ENCODE measurements at regions not wholly inside any gene's neighbourhood (a gene's known extent, or its start where the extent isn't known, plus 50 kb on each side); places are given as distances from the start of the nearest gene placed in this dataset.

GRCh38 chr15:94848054-94848453 is 616.7 kb downstream of the MCTP2 start:
- no peak overlapping the region for H3K4me3 Mint-ChIP-seq
- no peak overlapping the region for H3K27ac Mint-ChIP-seq
- TF ChIP-seq ZNF462 (CRISPR knock-in tag; IDR thresholded peaks at IDR 0.05): no peak
- TF ChIP-seq ZNF114 (CRISPR knock-in tag; IDR thresholded peaks at IDR 0.05): no peak
- TF ChIP-seq STAT1 (IDR thresholded peaks at IDR 0.05; ENCODE audit: unreplicated experiment): no peak
- TF ChIP-seq EZH2phosphoT487 (IDR thresholded peaks at IDR 0.05; ENCODE audit: unreplicated experiment): no peak
- H3K4me2 ChIP-seq: no peak overlapping the region
- peaks cover 5% of the 10 kb centered on the region; the same call in 1 of the 2 replicates for H3K9me2 ChIP-seq (ENCODE audit: insufficient read depth)
- no peaks in the 10 kb centered on the region for H3K27me3 ChIP-seq (ENCODE audit: insufficient read depth)
- peaks cover 27% of the 10 kb centered on the region for H3K9me3 Mint-ChIP-seq
- peaks cover 18% of the 10 kb centered on the region for H3K27me3 Mint-ChIP-seq (ENCODE audit: insufficient read depth, low read depth, poor library complexity)
- no peaks in the 10 kb centered on the region for H3K36me3 ChIP-seq (ENCODE audit: insufficient read depth)
- no peaks in the 10 kb centered on the region for H4K20me1 ChIP-seq (replicated peaks; ENCODE audit: insufficient read depth)
- ATAC-seq: no peak
- no peak for DNase-seq (ENCODE audit: low spot score)
- H3K4me1 Mint-ChIP-seq: peaks cover 17% of the 10 kb centered on the region
- H2AFZ ChIP-seq: no peak overlapping the region
- no peak overlapping the region for H3K27ac ChIP-seq (ENCODE audit: low read depth)
- H3K79me2 ChIP-seq (replicated peaks; ENCODE audit: insufficient read depth): no peaks in the 10 kb centered on the region
- no peak overlapping the region for H3K4me3 ChIP-seq
- no peaks in the 10 kb centered on the region for H3F3A ChIP-seq (replicated peaks; ENCODE audit: low read depth)
- H3K36me3 Mint-ChIP-seq (ENCODE audit: low read depth): peaks cover 19% of the 10 kb centered on the region; the same call in 1 of the 3 replicates
- peaks cover 15% of the 10 kb centered on the region for H3K4me1 ChIP-seq (ENCODE audit: insufficient read depth)

GRCh38 chr15:94855018-94855408 is 623.7 kb downstream of the MCTP2 start:
- Histone ChIP-seq H3K9me2 (ENCODE audit: insufficient read depth) (0 out of 2 replicates have a peak, but pooled peaks cover 4% of the 10 kb centered on the region), H2AFZ (no peak overlapping the region), H3K4me3 (no peak overlapping the region), H4K20me1 (replicated peaks; ENCODE audit: insufficient read depth) (no peaks in the 10 kb centered on the region), H3K27me3 (ENCODE audit: insufficient read depth) (no peaks in the 10 kb centered on the region), H3K4me2 (no peak overlapping the region), H3K36me3 (ENCODE audit: insufficient read depth) (no peaks in the 10 kb centered on the region), H3K4me1 (ENCODE audit: insufficient read depth) (peaks cover 9% of the 10 kb centered on the region; the same call in 1 of the 2 replicates), H3F3A (replicated peaks; ENCODE audit: low read depth) (no peaks in the 10 kb centered on the region), H3K79me2 (replicated peaks; ENCODE audit: insufficient read depth) (no peaks in the 10 kb centered on the region), H3K27ac (ENCODE audit: low read depth) (no peak overlapping the region)
- H3K36me3 Mint-ChIP-seq (ENCODE audit: low read depth): no peaks in the 10 kb centered on the region
- no peak overlapping the region for H3K27ac Mint-ChIP-seq
- ATAC-seq (no peak), DNase-seq (ENCODE audit: low spot score) (no peak)
- peaks cover 4% of the 10 kb centered on the region for H3K4me1 Mint-ChIP-seq
- no peak for TF ChIP-seq ETS1 (IDR thresholded peaks at IDR 0.05)
- TF ChIP-seq CTCF (conservative IDR thresholded peaks at IDR 0.05; ENCODE audit: low read depth in 2 of 2): no peak
- TF ChIP-seq STAT1 (IDR thresholded peaks at IDR 0.05; ENCODE audit: unreplicated experiment): no peak
- TF ChIP-seq JUNB (IDR thresholded peaks at IDR 0.05; ENCODE audit: unreplicated experiment): no peak
- TF ChIP-seq CREB1 (CRISPR knock-in tag; IDR thresholded peaks at IDR 0.05; ENCODE audit: low read depth): no peak
- no peak for TF ChIP-seq ZNF114 (CRISPR knock-in tag; IDR thresholded peaks at IDR 0.05)
- H3K9me3 Mint-ChIP-seq: no peaks in the 10 kb centered on the region; the same call in 2 of the 3 replicates
- no peaks in the 10 kb centered on the region for H3K27me3 Mint-ChIP-seq (ENCODE audit: insufficient read depth, low read depth, poor library complexity)
- H3K4me3 Mint-ChIP-seq: no peak overlapping the region
